GM18517 (cell line): ENCODE measurements at regions not wholly inside any gene's neighbourhood (a gene's known extent, or its start where the extent isn't known, plus 50 kb on each side); places are given as distances from the start of the nearest gene placed in this dataset.

Experiments
- ATAC-seq: cut with Tn5 transposase; IDR thresholded peaks from one replicate; pipeline ENCODE4 v1.9.1; 2021; ENCODE audit warnings: mild to moderate bottlenecking, moderate library complexity; ENCODE audit not compliant: unreplicated experiment

DNA sequence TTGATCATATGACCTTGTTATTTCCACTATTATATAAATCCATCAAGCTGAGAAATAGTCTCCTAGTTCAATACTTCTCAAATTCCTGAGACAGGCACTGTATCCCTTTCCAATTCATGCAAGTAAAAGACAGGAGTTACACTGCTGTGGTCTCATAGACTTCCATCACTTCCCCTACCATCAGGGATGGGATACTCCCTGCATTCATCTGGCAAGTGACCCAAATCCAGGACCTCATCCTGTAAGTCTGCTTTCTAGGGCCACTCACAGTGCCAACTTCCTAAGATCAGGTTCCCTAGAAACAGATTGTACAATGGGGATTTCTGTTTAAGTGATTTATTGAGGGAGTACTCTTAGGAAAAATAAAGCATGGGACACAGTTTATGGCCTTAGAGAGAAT lies 424.0 kb upstream of the CDH7 start:
- ATAC-seq, result no peak

- no peak for ATAC-seq
Measured at GRCh38 chr18:65322895-65323294, 427.9 kb upstream of the CDH7 start.

DNA sequence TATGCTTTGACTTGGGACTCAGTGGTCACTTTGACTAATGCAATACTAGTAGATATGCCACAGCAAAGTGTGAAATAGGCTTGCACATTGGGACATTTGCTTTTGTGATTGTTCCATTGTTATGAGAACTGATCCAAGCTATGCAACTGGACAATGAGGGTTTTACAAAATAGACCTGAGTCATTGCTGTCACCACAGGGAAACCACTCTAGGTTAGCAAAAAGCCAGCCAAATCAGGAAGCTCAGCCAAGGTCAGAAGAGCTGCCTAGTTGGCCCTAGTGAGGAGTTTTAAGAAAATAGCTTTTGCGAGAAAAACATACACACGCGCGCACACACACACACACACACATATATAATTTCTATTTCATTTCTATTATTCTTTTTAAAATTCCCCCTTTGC lies 452.4 kb upstream of the CDH7 start:
- no peak for ATAC-seq

DNA sequence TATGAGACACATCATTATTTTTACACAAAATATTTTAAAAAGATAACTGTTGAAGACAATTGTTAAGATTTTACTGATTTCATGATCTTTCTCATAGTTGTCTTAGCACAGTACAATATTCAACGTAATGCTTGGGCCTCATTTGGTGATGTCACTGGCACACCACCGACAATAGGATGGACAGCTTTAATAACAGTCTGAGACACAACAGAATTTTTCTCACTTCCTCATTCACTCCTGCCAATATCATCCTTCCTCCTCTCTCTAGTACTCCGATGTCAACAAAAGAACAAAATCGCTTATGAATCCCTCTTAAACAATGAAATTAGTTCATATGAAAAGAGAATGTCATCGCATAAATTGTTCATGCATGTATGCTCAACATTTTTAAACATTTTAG lies 461.9 kb upstream of the CDH7 start:
- no peak for ATAC-seq

DNA sequence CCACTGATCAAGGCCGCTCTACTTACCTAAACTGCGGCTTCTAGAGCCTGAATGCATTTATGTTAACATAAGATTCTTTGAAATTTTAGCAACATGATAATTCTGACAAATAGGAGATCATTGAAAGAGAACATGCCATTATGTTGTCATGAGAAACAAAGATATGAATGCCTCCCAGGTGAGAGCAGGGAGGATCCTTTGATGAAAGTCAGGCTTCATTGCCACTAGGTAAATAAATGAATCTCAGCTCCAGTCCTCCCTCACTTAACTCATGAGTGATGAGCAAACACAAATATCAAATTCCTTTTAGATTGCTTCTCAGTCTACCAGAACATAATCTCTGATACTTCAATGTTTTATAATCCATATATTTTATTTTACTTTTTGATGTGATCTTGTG lies 463.2 kb upstream of the CDH7 start:
- ATAC-seq, result no peak

DNA sequence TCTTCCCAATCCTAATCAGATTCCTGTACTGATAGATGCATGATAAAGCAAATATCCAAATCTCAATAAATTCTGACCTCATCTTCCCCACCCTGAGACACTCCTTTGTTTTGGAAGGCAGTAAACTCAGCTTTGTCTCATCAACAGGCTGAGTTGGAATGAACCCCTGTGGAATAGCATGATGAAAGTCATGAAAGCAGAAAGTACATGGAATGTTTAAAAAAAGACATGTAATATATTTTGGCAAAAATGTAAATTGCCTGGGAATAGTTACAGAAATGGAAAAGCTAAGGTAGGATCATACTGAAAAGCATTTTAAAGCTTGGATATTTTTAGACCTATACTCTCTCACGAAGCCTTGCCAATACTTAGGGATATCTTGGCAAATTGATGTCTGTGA lies 468.7 kb upstream of the CDH7 start:
- no peak for ATAC-seq

DNA sequence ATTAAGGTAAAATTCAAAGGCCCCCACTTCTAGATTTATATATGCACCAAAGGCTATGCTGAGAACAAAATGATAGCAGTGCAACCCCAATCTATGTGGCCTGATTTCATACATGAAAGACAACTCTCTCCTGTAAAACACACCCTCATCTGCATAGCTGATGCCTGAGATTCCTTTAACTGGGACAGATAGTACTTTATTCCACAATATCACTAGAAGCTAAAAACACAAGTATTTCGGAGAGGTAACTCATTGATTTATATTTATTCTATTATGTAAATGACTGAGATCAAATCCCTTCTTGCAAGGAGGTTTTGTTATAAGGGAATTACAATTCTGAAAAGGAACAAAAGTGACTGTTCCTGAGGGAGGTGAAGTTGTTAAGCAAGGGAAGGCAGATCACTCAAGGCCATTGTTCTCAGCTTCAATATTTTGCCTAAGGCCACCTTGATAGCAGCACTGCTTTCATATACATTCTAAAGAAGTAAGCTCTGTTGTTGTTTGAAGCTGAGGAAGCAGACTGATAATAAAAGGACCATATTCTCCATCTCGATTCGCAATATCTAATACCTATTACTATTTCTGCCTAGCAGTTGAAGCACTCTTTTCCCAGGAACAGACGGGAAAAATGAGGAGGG lies 471.0 kb upstream of the CDH7 start:
- ATAC-seq, result no peak

DNA sequence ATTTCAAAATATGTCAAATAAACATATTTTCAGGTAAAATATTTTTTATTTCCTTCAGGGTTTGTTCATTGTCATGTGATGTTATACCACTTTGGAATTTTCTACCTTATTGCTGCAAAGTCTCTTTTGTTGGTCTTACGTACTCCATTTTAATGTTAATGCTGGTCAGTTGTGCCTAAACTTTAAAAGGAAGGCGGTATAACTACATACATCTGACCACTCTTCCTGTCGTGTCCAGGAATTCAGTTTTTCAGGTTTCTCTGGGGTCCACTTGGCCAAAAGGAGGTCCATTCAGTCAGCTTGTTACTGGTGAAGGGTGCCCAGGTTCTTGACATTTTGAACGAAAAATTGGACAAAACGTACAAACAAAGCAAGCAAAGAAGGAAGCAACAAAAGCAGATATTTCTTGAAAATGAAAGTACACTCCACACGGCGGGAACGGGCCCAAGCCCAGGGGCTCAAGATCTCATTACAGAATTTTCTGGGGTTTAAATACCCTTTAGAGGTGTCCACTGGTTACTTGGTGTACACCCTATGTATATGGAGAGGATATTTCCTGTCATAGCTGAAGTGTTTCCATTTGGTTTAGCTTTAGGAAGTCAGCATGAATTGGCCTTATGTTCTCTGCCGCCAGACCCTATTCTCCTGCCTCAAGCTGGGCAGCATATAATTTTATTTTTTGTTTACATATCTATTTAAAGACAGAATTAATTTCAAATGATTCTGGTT lies 471.7 kb upstream of the CDH7 start:
- no peak for ATAC-seq

- ATAC-seq, result no peak
Measured at GRCh38 chr18:65269375-65269774, 481.4 kb upstream of the CDH7 start.

GRCh38 chr18:65265761-65266160 lies 485.1 kb upstream of the CDH7 start:
- ATAC-seq, result no peak

- no peak for ATAC-seq
Measured at GRCh38 chr18:65260030-65260429, 490.8 kb upstream of the CDH7 start.

DNA sequence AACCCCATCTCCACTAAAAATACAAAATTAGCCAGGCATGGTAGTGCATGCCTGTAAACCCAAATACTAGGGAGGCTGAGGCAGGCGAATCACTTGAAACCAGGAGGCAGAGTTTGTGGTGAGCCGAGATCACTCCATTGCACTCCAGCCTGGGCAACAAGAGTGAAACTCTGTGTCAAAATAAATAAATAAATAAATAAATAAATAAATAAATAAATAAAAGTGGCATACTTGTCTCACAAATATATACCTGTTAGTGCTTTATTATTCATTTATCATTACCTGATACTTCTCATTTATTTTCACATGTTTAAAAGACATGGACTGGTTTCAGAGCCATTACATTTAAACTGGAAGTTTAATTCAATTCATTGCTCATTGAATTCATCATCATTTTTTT lies 491.4 kb upstream of the CDH7 start:
- no peak for ATAC-seq

GRCh38 chr18:65257149-65257548 lies 493.7 kb upstream of the CDH7 start:
- no peak for ATAC-seq

DNA sequence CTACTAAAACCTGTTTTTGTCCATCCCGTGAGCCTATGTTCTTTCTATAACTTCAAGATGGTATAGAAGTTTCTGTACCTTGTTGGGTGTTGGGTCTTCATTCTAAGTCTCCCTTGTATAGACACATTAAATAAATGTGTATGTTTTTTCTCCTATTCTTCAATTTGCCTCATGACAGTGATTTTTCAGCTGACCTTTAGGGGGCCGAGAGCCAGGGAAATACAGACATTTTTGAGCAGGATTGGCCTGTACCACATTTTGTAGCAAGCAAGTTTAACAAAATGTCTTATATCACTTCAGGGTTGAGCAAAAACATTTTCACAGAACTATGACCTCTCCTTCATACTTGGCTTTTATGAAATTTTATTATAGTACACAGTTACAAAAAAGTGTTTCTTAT lies 495.4 kb upstream of the CDH7 start:
- ATAC-seq, result no peak

DNA sequence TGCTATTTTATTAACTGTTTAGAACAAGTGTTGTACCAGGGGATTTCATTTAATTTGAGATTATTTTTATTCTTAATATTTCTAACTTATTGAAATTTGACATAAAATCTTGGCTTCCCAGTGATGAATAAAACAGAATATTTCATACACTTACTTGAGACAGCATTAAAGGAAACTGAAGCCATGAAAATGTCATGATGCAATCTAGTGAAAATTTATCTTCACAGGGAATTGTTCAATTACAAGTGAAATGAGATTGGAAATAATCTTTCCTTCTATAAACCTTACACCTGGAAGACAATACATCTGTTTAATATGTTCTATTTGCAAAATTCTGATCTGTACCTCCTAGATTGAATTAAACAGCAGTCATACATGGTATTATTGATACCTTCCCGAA lies 511.0 kb upstream of the CDH7 start:
- ATAC-seq, result no peak

DNA sequence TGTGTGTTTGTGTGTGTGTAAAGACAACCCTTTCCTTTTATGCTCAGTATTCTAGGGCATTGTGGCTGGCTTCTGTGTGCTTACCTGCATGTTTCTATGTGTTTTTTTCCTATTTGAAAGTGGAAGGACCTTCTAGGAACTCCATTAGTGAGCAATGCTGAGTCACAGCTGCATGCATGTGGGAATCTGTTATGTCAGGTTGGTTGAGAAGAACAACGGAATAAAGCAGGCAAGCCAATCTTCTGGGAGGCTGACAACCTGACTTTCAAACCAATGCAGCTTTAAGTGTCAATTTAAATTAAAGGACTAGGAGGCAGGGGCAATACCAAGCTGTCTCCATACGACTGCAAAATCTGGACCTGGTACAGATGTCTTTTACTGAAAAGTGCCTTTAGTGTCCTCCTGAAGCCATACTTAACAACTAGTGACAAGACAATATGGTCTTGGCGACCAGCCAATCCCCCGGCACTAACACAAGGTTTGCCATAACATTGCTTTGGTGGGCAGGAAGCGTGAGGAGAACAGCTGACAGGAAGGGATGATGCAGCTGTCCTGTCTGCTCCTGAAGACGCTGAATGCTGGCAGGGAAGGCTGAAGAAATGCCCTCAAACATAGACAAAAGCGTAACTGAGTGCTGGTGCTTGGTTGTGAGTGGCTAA lies 514.7 kb upstream of the CDH7 start:
- no peak for ATAC-seq

- ATAC-seq, result no peak
Measured at GRCh38 chr18:65230311-65230710, 520.5 kb upstream of the CDH7 start.

GRCh38 chr18:65227970-65228369 lies 522.8 kb upstream of the CDH7 start:
- no peak for ATAC-seq

DNA sequence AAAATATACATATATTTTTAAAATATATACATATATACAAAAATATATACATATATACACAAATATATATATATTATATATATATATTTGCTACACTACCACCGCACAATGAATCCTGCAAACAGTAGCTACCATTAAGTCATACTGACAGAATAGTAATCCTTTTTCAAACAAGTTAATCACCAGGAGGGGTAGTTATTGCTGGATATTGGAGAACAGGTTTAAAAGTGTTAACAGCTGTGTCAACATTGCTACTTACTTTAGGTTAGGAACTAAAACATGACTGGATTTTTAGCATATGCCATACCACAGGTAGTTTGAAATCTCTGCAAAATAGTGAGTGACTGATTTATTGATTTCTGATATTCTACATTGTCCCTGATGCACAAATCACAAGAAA lies 529.1 kb upstream of the CDH7 start:
- ATAC-seq, result no peak

DNA sequence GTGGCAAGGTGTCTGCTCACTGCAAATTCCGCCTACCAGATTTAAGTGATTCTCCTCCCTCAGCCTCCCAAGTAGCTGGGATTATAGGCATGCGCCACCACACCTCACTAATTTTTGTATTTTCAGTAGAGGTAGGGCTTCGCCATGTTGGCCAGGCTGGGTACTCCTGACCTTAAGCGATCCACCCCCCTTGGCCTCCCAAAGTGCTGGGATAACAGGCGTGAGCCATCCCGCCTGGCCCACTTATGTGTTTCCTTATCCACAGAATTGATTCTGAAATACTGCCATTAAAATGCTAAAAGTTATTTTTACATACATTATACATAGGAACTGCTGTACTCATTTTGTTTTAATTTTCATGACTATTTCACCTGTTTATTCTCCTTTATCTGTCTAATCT lies 529.7 kb upstream of the CDH7 start:
- no peak for ATAC-seq

DNA sequence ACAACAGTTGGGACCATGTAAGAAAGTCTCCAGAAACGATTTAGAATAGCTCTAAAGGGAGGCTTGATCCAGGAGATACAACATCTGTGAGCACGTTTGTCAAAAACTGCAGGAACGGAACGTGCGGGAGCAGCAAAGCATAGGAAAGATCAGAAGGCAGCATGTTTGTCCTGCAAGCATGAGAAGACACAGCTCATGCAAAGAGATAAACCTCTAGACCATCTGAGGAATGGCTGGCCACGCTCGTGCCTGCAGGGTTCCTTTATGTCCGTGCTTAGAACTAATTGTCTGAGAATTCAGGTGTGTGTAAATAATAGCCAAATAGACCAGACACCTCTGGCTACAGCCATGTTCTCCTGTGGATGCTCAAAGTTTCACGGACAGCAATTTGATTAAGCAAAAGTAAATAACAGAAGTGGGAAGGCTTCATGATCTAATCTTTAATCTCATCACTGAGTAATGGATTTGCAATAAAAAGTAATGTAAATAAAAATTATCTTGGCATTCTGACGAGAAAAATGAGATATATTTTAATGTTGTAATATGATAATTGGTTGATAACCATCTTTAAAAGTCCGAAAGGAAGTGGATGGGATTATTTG lies 534.8 kb upstream of the CDH7 start:
- no peak for ATAC-seq

DNA sequence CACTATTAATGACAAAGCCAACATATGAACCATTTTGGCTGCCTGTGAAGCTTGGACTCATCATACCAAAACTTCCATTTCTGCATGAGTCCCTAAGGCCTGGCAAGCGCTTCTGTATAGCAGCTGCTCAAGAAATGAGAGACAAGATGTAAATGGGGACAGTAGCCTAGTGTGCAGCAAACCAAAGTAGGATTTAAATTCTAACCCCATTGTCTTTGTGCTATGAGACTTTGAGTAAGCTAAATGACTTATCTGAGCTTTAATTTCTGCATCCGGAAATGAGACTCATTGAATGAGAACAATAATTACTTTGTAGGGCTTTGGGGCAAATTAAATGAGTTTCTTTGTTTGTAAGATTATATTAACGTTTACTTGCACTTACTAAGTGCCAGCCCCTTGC lies 536.4 kb upstream of the CDH7 start:
- ATAC-seq, result no peak
